ENCODE measurements at regions not wholly inside any gene's neighbourhood (a gene's known extent, or its start where the extent isn't known, plus 50 kb on each side); places are given as distances from the start of the nearest gene placed in this dataset.

- H2AK5ac ChIP-seq (ENCODE audit: low read length, severe bottlenecking) = no peak overlapping the region
- no peak for DNase-seq
- H2BK5ac ChIP-seq (ENCODE audit: low read depth, low read length, poor library complexity, severe bottlenecking) = no peak overlapping the region
- H3K18ac ChIP-seq (ENCODE audit: low read depth in 1 of 2, low read length in 2 of 2) = no peak overlapping the region
- no peak overlapping the region for H2AFZ ChIP-seq (ENCODE audit: low read depth, low read length)
- no peak overlapping the region for H3K4me3 ChIP-seq (ENCODE audit: insufficient read depth in 1 of 2, low read depth in 1 of 2, low read length in 2 of 2)
- H2BK15ac ChIP-seq (ENCODE audit: low read depth, poor library complexity, severe bottlenecking) = no peak overlapping the region
- peak overlapping the region; percentile 5 for H3K27ac ChIP-seq (ENCODE audit: low read length, poor library complexity, severe bottlenecking)
- H4K8ac ChIP-seq (ENCODE audit: low read length) = no peak overlapping the region
- H4K91ac ChIP-seq (ENCODE audit: low read length) = no peak overlapping the region
- no peak overlapping the region for H2BK120ac ChIP-seq (ENCODE audit: low read depth, low read length)
- H3K79me1 ChIP-seq (replicated peaks; ENCODE audit: low read length, poor library complexity, severe bottlenecking) = no peaks in the 10 kb centered on the region
- no peaks in the 10 kb centered on the region for H3K36me3 ChIP-seq (ENCODE audit: control insufficient read depth in 1 of 2, insufficient read depth in 2 of 2, low read depth in 1 of 2, low read length in 2 of 2)
- H3K27me3 ChIP-seq (ENCODE audit: control insufficient read depth in 1 of 2, insufficient read depth in 1 of 2, low read length in 2 of 2) = no peaks in the 10 kb centered on the region
- H3K9ac ChIP-seq (ENCODE audit: low read length) = no peak overlapping the region
- no peak overlapping the region for H3K14ac ChIP-seq (ENCODE audit: low read length in 2 of 2)
- H3K4ac ChIP-seq (ENCODE audit: low read depth in 1 of 2, low read length in 2 of 2) = no peak overlapping the region
- no peak overlapping the region for H3K4me2 ChIP-seq (ENCODE audit: low read length, poor library complexity, severe bottlenecking)
- WGBS = 93% methylated on average over 12 of the region's 13 CpGs
- no peak overlapping the region for H2BK12ac ChIP-seq (ENCODE audit: low read length in 2 of 2)
- no peak overlapping the region for H3K23ac ChIP-seq (ENCODE audit: low read length in 2 of 2)
- peaks cover 13% of the 10 kb centered on the region for H3K4me1 ChIP-seq (ENCODE audit: control insufficient read depth, insufficient read depth, low read depth, low read length)
- no peaks in the 10 kb centered on the region for H3K9me3 ChIP-seq (ENCODE audit: control insufficient read depth, low read length)
These were observed 591.4 kb downstream of the CCDC171 start for GRCh38 chr9:16143947-16144890.

GRCh38 chr9:16145196-16145950 is 592.5 kb downstream of the CCDC171 start:
- Histone ChIP-seq H2BK12ac (ENCODE audit: low read length in 2 of 2) (no peak overlapping the region), H3K9ac (ENCODE audit: low read length) (no peak overlapping the region), H2AK5ac (ENCODE audit: low read length, severe bottlenecking) (peak overlapping the region; percentile 23), H3K27me3 (ENCODE audit: control insufficient read depth in 1 of 2, insufficient read depth in 1 of 2, low read length in 2 of 2) (no peaks in the 10 kb centered on the region), H3K23ac (ENCODE audit: low read length in 2 of 2) (no peak overlapping the region), H3K27ac (ENCODE audit: low read length, poor library complexity, severe bottlenecking) (no peak overlapping the region), H3K9me3 (ENCODE audit: control insufficient read depth, low read length) (no peaks in the 10 kb centered on the region), H2BK15ac (ENCODE audit: low read depth, poor library complexity, severe bottlenecking) (no peak overlapping the region), H3K4me3 (ENCODE audit: insufficient read depth in 1 of 2, low read depth in 1 of 2, low read length in 2 of 2) (no peak overlapping the region), H3K4me1 (ENCODE audit: control insufficient read depth, insufficient read depth, low read depth, low read length) (peaks cover 12% of the 10 kb centered on the region), H2BK120ac (ENCODE audit: low read depth, low read length) (no peak overlapping the region), H2AFZ (ENCODE audit: low read depth, low read length) (no peak overlapping the region), H3K36me3 (ENCODE audit: control insufficient read depth in 1 of 2, insufficient read depth in 2 of 2, low read depth in 1 of 2, low read length in 2 of 2) (no peaks in the 10 kb centered on the region), H3K79me1 (replicated peaks; ENCODE audit: low read length, poor library complexity, severe bottlenecking) (no peaks in the 10 kb centered on the region), H3K4me2 (ENCODE audit: low read length, poor library complexity, severe bottlenecking) (no peak overlapping the region), H3K18ac (ENCODE audit: low read depth in 1 of 2, low read length in 2 of 2) (no peak overlapping the region), H2BK5ac (ENCODE audit: low read depth, low read length, poor library complexity, severe bottlenecking) (no peak overlapping the region), H4K91ac (ENCODE audit: low read length) (no peak overlapping the region), H3K14ac (ENCODE audit: low read length in 2 of 2) (no peak overlapping the region), H3K4ac (ENCODE audit: low read depth in 1 of 2, low read length in 2 of 2) (no peak overlapping the region), H4K8ac (ENCODE audit: low read length) (no peak overlapping the region)
- 59% methylated on average over 7 of the region's 8 CpGs for WGBS
- peak; percentile 24 for DNase-seq

- H4K8ac ChIP-seq (ENCODE audit: low read length) = no peak overlapping the region
These were observed 594.9 kb downstream of the CCDC171 start for GRCh38 chr9:16147726-16148125.

GRCh38 chr9:16150501-16150900 is 597.7 kb downstream of the CCDC171 start:
- H3K9ac ChIP-seq (ENCODE audit: low read length) = no peak overlapping the region
- H3K23ac ChIP-seq (ENCODE audit: low read length in 2 of 2) = no peak overlapping the region
- no peak overlapping the region for H3K27ac ChIP-seq (ENCODE audit: low read length, poor library complexity, severe bottlenecking)
- H2BK12ac ChIP-seq (ENCODE audit: low read length in 2 of 2) = no peak overlapping the region
- no peaks in the 10 kb centered on the region for H3K9me3 ChIP-seq (ENCODE audit: control insufficient read depth, low read length)
- no peak overlapping the region for H3K4ac ChIP-seq (ENCODE audit: low read depth in 1 of 2, low read length in 2 of 2)
- DNase-seq = peak; percentile 76
- H3K27me3 ChIP-seq (ENCODE audit: control insufficient read depth in 1 of 2, insufficient read depth in 1 of 2, low read length in 2 of 2) = peaks cover 0 to 3% of the 10 kb centered on the region in 2 experiments
- H3K14ac ChIP-seq (ENCODE audit: low read length in 2 of 2) = no peak overlapping the region
- no peak overlapping the region for H2AK5ac ChIP-seq (ENCODE audit: low read length, severe bottlenecking)
- H2BK120ac ChIP-seq (ENCODE audit: low read depth, low read length) = no peak overlapping the region
- no peak overlapping the region for H2AFZ ChIP-seq (ENCODE audit: low read depth, low read length)
- H2BK15ac ChIP-seq (ENCODE audit: low read depth, poor library complexity, severe bottlenecking) = no peak overlapping the region
- H4K8ac ChIP-seq (ENCODE audit: low read length) = no peak overlapping the region
- H3K79me1 ChIP-seq (replicated peaks; ENCODE audit: low read length, poor library complexity, severe bottlenecking) = no peaks in the 10 kb centered on the region
- H3K36me3 ChIP-seq (ENCODE audit: control insufficient read depth in 1 of 2, insufficient read depth in 2 of 2, low read depth in 1 of 2, low read length in 2 of 2) = no peaks in the 10 kb centered on the region
- peaks cover 6% of the 10 kb centered on the region for H3K4me1 ChIP-seq (ENCODE audit: control insufficient read depth, insufficient read depth, low read depth, low read length)
- no peak overlapping the region for H4K91ac ChIP-seq (ENCODE audit: low read length)
- 8% methylated on average over 2 of the region's 4 CpGs for WGBS
- H2BK5ac ChIP-seq (ENCODE audit: low read depth, low read length, poor library complexity, severe bottlenecking) = no peak overlapping the region
- H3K4me2 ChIP-seq (ENCODE audit: low read length, poor library complexity, severe bottlenecking) = no peak overlapping the region
- no peak overlapping the region for H3K4me3 ChIP-seq (ENCODE audit: insufficient read depth in 1 of 2, low read depth in 1 of 2, low read length in 2 of 2)
- H3K18ac ChIP-seq (ENCODE audit: low read depth in 1 of 2, low read length in 2 of 2) = no peak overlapping the region

More at GRCh38 chr9:16147726-16148125, 594.9 kb downstream of the CCDC171 start:
- no peak overlapping the region for H3K18ac ChIP-seq (ENCODE audit: low read depth in 1 of 2, low read length in 2 of 2)
- no peak overlapping the region for H2BK15ac ChIP-seq (ENCODE audit: low read depth, poor library complexity, severe bottlenecking)
- no peaks in the 10 kb centered on the region for H3K9me3 ChIP-seq (ENCODE audit: control insufficient read depth, low read length)
- H3K4me3 ChIP-seq (ENCODE audit: insufficient read depth in 1 of 2, low read depth in 1 of 2, low read length in 2 of 2) = no peak overlapping the region
- H2BK120ac ChIP-seq (ENCODE audit: low read depth, low read length) = no peak overlapping the region
- H2BK12ac ChIP-seq (ENCODE audit: low read length in 2 of 2) = no peak overlapping the region
- H3K9ac ChIP-seq (ENCODE audit: low read length) = no peak overlapping the region
- H3K4me1 ChIP-seq (ENCODE audit: control insufficient read depth, insufficient read depth, low read depth, low read length) = peaks cover 12% of the 10 kb centered on the region
- 89% methylated on average over 7 of the region's 7 CpGs for WGBS
- H3K14ac ChIP-seq (ENCODE audit: low read length in 2 of 2) = no peak overlapping the region
- H3K4ac ChIP-seq (ENCODE audit: low read depth in 1 of 2, low read length in 2 of 2) = no peak overlapping the region
- H2BK5ac ChIP-seq (ENCODE audit: low read depth, low read length, poor library complexity, severe bottlenecking) = no peak overlapping the region
- H3K27me3 ChIP-seq (ENCODE audit: control insufficient read depth in 1 of 2, insufficient read depth in 1 of 2, low read length in 2 of 2) = peaks cover 0 to 3% of the 10 kb centered on the region in 2 experiments
- H3K79me1 ChIP-seq (replicated peaks; ENCODE audit: low read length, poor library complexity, severe bottlenecking) = no peaks in the 10 kb centered on the region
- no peak overlapping the region for H2AK5ac ChIP-seq (ENCODE audit: low read length, severe bottlenecking)
- no peak overlapping the region for H3K23ac ChIP-seq (ENCODE audit: low read length in 2 of 2)
- H3K27ac ChIP-seq (ENCODE audit: low read length, poor library complexity, severe bottlenecking) = no peak overlapping the region
- H3K4me2 ChIP-seq (ENCODE audit: low read length, poor library complexity, severe bottlenecking) = no peak overlapping the region
- H3K36me3 ChIP-seq (ENCODE audit: control insufficient read depth in 1 of 2, insufficient read depth in 2 of 2, low read depth in 1 of 2, low read length in 2 of 2) = no peaks in the 10 kb centered on the region
- no peak overlapping the region for H2AFZ ChIP-seq (ENCODE audit: low read depth, low read length)
- H4K91ac ChIP-seq (ENCODE audit: low read length) = no peak overlapping the region
- DNase-seq = peak; percentile 20
